ENCODE measurements at regions not wholly inside any gene's neighbourhood (a gene's known extent, or its start where the extent isn't known, plus 50 kb on each side); places are given as distances from the start of the nearest gene placed in this dataset.

DNA sequence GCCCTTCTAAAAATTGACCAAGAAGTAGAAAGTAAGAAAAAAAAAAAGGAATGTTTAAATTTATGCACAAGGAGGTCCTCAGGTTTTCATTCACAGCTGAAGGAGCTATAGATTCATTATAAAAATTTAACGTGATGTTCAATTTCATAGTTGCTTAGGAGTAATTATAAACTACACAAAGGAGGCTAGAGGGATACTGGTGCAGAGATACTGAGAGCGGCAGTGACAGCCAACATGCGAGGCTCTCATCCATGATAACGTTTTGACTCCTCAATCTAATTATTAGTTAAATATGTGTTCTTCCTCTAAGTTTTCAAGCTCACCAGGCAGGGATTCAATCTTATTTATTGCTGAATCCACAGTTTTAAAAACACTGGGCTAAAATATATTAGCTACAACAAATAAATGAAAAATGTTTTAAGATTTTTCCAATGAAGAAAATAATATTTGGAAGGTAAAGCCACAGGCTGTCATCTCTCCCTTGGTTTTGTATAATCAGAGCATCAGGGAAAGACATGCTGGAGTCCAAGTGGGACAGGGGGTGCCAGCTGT, 49.8 kb upstream of the TRPC4 start:
- Histone ChIP-seq H3K4me2 (ENCODE audit: extremely low read depth, insufficient read depth, low read length) (no peak overlapping the region), H4K20me1 (ENCODE audit: control insufficient read depth, extremely low read depth, insufficient read depth, low read length) (no peaks in the 10 kb centered on the region), H2AFZ (ENCODE audit: low read length) (no peak overlapping the region), H3K4me3 (replicated peaks in 1 of 4; ENCODE audit: control extremely low read depth in 1 of 4, insufficient read depth in 1 of 4, low read depth in 3 of 4, low read length in 4 of 4) (no peak overlapping the region), H3K79me2 (ENCODE audit: control insufficient read depth, insufficient read depth, low read length) (no peaks in the 10 kb centered on the region), H3K9me3 (ENCODE audit: control insufficient read depth, insufficient read depth, low read depth, low read length) (no peaks in the 10 kb centered on the region), H3K36me3 (ENCODE audit: control insufficient read depth, insufficient read depth, low read length) (no peaks in the 10 kb centered on the region), H3K27me3 (ENCODE audit: control insufficient read depth, insufficient read depth, low read length) (no peaks in the 10 kb centered on the region), H3K4me1 (ENCODE audit: control insufficient read depth, extremely low read depth, insufficient read depth, low read length) (no peaks in the 10 kb centered on the region), H3K27ac (ENCODE audit: insufficient read depth, low read length) (no peak overlapping the region), H3K9ac (ENCODE audit: insufficient read depth, low read length) (no peak overlapping the region)
- TF ChIP-seq, protein P1, sequence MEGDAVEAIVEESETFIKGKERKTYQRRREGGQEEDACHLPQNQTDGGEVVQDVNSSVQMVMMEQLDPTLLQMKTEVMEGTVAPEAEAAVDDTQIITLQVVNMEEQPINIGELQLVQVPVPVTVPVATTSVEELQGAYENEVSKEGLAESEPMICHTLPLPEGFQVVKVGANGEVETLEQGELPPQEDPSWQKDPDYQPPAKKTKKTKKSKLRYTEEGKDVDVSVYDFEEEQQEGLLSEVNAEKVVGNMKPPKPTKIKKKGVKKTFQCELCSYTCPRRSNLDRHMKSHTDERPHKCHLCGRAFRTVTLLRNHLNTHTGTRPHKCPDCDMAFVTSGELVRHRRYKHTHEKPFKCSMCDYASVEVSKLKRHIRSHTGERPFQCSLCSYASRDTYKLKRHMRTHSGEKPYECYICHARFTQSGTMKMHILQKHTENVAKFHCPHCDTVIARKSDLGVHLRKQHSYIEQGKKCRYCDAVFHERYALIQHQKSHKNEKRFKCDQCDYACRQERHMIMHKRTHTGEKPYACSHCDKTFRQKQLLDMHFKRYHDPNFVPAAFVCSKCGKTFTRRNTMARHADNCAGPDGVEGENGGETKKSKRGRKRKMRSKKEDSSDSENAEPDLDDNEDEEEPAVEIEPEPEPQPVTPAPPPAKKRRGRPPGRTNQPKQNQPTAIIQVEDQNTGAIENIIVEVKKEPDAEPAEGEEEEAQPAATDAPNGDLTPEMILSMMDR (conservative IDR thresholded peaks at IDR 0.05 in 1 of 2, IDR thresholded peaks at IDR 0.05 in 1 of 2; ENCODE audit: low read depth in 1 of 2, low read length in 2 of 2) = no peak
- TF ChIP-seq EZH2 (IDR thresholded peaks at IDR 0.05; ENCODE audit: low read length, missing control alignments) = no peak
- no peak for DNase-seq (ENCODE audit: low read depth in 2 of 2)

Data from fibroblast of lung (primary cell).